NCI-H1436 (cell line): ENCODE measurements at regions not wholly inside any gene's neighbourhood (a gene's known extent, or its start where the extent isn't known, plus 50 kb on each side); places are given as distances from the start of the nearest gene placed in this dataset.
"Not testable (repeated sequence)": the region's sequence is repeated elsewhere in the genome, so short reads cannot be mapped to it uniquely, and the experiment has no call there.

Source experiments
- DNase-seq: peaks from one replicate; lab custom pipeline; 2025; lab: John Stamatoyannopoulos, UW

DNA sequence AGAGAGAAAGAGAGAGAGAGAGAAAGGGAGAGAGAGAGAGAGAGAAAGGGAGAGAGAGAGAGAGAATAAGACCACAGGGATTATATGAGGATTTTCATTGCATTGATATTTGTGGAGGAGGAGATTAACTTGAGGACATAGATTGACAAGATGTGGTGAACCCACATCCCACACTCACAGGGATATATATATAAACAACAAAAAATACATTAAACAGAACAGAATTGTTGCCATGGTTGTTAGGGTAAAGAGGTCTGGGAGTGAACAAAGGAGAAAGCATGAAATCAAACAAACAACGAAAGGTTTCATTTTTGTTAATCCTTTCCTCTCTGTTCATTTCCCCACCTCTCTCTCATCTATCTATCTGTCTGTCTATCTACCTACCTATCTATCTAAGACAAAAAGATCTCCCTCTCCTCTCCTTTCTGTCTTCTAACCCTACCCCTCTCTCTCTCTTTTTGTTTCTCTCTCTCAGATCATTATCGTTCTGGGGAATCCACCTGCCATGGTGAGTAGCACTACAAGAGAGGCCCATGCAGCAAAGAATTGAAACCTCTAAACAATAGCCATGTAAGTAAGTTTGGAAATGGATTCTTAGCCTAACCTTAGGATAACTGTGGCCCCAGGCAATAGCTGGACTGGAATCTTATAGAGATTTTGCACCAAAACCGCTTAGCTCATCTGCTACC lies 280.9 kb downstream of the RAP2B start:
- DNase-seq, result no peak

DNA sequence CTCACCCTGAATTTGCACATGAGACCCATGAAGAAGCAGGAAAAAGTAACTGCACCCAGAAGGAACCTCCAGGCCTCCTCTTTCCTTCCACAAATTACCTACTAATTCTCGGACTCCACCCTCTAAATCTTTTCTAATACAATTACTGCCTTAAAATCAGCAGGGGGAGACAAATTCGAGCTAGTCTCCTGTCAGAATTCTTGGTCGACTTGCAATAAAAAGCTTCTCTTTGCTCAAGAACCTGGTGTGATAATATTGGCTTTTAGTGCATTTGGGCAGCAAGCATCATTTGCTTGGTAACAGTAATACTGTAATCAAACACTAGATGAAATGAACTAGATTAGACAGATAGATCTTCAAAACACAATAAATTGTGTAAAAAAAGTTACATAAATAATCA lies 281.9 kb downstream of the RAP2B start:
- DNase-seq, result no peak

DNA sequence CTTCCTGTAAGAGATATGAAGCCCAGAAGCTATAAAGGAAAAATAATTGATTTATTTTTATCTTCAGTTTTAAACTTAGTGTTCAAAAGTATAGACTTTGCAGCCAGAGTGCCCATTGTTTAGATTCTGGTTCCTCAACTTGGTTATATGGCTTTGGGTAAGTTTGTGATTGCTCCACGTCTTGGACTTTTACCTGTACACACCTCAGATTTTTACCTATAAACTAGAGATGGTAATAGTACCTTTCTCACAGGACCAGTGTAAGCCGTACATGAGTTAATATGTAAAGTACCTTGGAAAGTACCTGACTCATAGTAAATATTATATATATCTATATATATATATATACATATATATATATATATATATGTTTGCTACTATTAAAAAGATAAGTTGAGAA lies 283.8 kb downstream of the RAP2B start:
- no peak for DNase-seq

DNA sequence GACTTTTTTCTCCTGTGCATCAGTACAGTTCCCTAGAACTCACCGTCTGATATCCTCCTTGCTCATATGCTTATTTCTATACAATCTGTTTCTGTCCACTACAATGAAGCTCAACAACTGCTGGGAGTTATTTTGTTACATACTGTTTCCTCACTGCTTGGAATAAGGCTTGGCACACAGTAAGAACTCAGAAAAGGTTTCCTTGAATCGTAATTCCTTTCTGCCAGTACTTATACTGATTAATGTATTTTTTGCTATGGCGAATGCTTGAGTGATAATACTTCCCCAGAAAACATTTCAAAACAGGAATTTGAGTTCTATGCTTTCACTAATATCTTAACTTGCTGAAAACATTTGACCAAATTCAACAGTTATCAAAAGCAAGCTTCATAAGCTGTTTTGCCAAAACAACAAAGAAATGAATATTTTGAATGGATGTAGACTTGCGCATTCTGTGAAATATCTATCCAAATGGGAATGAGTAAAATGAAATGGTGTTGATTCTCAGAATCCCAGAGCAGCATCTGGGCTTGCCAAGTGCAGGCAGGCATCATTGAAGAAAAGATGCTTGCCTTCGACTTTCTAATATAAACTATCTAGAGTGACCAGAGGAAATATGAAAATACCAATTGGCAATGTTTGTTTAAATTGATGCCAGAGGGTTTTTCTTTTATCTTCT lies 286.3 kb downstream of the RAP2B start:
- DNase-seq, result no peak

DNA sequence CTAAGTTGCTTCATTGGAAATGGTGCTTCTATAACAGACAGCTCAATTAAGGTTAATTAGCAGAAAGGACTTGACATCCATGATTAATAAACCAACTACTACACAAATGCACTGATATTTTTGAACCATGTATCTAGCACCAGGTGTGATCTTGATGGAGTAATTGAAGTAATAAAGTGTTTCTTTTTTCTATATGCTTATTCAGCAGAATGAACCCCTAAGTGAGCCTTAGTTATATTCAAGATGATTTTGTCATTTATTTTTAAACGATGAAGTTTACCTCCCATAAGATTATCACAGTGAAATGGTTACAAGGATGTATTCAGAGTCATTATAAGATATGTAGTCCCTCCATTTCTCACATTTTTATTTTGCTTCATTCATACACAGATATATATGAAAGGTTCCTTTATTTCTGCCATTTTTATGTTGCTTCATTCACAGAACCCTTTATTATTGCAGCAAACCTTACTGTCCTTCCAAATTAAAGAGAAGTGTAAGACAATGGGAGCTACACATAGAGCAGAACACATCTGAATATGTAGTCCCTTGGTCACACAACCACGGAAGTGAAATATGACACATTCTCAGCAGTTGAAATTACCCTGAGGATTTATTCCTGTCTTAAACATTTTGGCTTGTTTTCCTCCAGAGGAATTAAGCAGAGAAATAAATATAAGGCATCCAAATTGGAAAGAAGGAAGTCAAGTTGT lies 295.0 kb downstream of the RAP2B start:
- DNase-seq, result no peak

DNA sequence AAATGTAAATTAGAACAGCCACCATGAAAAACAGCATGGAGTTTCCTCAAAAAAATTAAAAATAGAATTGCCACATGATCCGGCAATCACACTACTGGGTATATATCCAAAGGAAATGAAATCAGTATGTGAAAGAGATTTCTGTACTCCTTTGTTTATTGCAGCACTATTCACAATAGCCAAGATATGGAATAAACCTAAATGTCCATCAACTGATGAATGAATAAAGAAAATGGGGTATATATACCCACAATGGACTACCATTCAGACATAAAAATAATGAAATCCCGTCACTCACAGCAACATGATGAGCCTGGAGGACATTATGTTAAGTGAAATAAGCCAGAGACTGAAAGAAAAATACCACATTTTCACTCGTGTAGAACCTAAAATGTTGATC lies 296.9 kb downstream of the RAP2B start:
- no peak for DNase-seq

DNA sequence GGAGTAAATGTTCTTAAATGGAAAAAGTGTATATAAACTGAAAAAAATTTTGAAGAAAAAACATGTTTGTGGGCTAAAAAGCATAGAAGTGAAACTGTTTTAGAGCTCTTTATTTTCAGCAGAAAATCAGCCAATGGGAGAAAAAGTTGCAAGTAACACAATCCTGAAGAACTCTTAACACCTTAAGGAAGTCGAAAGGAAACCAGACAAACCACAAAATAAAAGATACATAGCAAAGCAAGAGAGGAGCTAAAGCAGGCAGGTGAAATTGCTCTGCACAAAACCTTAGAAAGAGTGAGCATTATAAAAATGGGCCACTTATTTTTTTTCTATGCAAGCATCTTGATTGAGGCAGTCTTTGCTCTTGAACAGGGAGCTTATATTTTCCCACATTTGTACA lies 300.5 kb downstream of the RAP2B start:
- DNase-seq, result no peak

DNA sequence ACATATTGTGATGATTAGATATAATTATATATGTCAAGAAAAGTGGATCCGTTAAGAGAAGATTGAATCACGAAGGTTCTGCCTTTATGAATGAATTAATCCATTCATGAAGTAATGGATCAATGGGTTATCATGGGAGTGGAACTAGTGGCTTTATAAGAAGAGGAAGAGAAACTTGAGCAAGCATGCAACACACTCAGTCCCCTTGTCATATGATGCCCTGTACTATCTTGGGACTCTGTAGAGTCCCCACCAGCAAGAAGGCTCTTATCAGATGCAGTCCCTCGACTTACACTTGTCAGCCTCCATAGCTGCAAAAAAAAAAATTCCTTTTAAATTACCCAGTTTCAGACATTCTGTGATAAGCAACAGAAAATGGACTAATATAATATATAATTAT lies 301.9 kb downstream of the RAP2B start:
- no peak for DNase-seq

DNA sequence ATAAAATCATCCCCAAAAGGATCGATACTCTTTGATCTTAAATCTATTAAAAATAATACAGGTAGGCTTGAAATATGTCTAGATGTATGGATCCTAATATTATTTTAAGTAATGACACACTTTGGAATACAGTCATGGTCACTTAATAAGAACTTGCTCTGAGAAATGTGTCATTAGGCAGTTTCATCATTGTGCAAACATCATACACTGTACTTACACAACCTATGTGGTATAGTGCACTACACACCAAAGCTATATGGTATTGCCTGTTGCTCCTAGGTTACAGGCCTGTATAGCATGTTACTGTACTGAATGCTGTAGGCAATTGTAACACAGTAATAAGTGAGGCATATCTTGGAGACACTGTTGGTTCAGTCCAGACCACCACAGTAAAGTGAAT lies 307.1 kb downstream of the RAP2B start:
- no peak for DNase-seq

DNA sequence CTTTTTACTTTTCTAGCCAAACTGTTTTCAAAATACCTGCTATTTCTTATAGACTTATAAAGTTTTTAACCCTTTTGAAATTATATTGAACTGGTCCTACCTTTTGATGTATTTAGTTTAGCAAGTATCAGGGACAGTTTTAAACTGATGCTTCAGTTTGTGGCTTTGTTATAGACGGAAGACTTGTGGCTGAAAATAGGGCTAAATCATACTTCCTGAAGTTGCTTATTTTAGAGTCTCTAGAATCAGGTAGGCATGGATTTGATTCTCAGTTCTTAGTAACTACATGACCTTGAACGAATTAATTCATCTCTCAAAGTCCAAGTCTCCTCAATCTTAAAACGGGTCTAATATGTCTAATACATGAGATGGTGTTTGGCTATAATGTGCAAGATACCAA lies 322.8 kb downstream of the RAP2B start:
- no peak for DNase-seq

DNA sequence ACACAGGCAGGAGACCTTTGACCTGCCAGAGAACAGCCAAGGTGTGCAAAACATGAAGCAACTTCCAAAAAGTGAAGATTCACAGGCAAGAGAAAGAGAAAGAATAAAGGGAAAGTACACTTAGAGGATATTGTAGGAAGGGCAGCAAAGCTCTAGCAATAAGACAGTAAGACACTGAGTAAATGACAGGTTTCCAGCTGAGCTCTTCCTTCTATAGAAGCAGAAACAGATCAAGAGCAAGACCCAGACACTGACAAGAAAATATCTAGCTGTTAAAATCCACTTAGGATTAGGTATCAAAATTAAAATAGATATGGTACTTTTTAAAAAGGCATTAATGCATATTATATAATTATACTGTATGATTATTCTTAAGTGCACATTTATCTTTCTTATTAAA lies 333.4 kb downstream of the RAP2B start:
- no peak for DNase-seq

DNA sequence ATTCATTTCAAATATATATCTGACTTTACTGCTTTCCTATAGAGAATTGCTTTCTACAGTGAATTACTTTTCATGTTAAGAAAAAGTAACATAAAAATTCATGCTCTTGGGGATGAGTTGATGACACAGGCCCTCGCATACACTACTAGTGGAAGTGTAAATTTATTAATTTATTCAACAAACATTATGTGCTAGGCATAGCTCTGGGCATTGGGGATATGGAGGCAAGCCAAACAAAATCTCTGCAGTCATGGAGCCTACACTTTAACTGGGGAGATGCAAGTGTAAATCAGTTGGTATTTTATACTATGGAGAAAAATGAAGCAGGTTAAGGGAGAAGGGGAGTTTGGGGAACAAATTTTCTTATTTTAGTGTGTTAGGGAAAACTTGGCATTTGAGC lies 340.7 kb downstream of the RAP2B start:
- DNase-seq, result no peak

DNA sequence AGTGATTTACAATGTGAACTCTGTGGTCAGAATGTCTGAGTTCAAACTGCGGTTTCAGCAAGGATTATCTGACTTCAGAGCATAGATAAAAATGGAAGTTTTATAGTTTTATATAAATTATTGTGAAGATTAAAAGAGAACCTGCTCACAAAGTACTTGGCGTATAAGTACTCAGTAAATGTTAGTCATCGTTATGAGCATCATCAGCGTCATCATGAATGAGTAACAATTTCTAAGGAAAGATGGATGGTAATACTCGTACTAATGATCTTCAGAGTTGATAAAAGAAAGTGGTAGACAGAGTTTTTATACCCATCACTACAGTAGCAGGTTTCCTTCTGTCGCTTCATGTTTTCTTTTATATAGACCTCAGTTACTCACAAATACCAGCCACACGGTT lies 341.8 kb downstream of the RAP2B start:
- no peak for DNase-seq

DNA sequence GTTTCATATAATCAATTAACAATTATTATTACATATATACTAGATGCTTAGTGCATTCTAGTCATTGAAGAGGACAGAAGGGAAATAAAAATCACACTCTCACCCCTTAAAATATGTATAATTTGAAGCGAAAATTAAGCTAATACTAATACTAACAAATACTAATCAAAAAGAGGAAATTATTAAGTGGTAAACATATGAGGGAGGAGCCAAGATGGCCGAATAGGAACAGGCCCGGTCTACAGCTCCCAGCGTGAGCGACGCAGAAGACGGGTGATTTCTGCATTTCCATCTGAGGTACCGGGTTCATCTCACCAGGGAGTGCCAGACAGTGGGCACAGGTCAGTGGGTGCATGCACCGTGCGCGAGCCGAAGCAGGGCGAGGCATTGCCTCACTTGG lies 344.2 kb downstream of the RAP2B start:
- not testable (repeated sequence) for DNase-seq

DNA sequence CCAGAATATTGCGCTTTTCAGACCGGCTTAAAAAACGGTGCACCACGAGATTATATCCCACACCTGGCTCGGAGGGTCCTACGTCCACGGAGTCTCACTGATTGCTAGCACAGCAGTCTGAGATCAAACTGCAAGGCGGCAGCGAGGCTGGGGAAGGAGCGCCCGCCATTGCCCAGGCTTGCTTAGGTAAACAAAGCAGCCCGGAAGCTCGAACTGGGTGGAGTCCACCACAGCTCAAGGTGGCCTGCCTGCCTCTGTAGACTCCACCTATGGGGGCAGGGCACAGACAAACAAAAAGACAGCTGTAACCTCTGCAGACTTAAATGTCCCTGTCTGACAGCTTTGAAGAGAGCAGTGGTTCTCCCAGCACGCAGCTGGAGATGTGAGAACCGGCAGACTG lies 344.7 kb downstream of the RAP2B start:
- not testable (repeated sequence) for DNase-seq

DNA sequence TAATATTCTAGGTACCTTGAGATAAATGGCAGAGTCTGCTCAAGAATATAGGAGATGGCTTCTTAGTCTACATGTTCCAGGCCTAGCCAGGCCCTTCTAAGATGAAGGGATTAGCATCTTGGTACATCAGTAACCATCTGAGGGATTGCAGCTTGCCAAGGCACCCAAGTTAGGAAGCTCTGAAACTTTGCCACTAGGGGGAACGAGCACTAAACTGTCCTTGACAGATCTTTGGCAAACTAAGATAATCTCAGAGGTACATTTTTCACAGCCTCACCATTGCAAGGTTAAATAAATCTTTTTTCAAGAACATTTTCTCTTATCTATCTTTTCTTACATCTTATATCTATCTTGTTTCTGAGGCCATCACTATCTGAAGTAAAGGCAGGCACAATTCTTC lies 351.2 kb downstream of the RAP2B start:
- DNase-seq, result no peak

DNA sequence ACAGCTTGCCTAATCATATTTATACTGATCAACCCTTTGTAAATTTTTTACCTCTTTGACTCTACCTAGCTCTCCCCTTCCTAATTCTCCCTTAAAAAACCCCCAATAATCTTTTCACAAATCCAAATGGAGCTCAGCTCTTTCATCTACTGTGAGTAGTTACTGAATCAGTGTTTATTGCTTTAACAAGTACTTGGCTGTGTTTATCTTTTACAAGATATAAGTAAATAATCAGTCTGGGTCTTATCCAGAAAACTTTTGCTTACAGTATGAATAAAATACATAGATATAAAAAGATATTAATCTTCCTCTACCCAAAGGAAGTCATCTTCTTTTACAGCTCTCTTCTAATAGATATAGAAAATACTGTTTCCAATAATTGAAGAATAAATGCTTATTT lies 366.4 kb downstream of the RAP2B start:
- no peak for DNase-seq

DNA sequence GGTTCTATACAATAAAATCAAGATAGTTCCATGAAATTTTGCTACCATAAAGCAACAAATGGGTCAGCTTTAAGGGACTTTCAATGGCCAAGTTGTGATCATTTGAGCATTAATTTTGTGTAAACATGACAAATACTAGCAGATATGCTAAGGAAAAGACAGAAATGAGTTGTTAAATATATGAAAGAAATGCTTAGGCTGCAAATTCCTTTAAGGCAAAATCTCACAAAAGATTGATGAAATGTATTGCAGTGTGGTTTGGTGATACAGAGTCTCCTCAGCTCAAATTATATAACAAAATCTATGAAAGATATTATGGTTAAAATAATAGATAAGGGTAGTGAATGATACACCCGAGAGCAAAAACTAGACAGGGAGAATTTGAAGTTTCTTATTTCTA lies 377.2 kb downstream of the RAP2B start:
- no peak for DNase-seq

DNA sequence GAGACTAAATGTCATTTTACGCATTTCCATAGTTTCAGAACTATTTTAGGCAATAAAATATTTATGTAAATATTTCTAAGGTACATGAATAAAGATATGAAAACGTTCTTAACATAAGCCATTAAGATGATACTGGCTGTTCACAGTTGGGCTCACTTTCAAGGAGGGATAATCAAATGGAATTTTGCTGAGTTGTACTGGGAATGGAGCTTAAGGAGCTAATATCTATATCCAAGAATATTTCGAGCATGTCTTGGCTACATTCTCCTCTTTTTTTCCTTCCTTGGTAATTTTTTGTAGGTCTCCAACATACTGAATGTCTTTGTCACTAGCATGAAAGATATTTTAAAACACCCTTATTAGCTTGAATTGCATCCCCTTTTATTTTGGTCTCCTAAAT lies 383.4 kb downstream of the RAP2B start:
- no peak for DNase-seq

DNA sequence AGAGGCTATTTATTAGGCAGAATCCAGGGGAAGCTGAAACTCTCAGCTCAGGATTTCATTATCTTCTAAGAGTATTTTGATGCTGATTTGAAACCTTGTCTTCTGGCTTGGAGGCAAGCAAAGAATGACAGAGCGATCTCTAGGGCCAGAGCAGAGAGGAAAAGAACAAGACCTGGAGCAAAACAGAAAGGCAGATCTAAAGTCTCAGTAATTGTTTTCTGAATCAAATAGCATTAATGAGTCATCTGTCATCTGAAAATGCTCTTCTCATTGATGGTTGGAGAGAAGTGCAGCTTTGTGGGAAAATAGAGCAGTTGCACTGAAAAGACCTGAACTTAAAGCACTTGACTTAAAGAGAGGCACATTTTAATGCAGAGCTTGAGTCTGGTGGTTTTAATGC lies 385.9 kb downstream of the RAP2B start:
- DNase-seq, result no peak

DNA sequence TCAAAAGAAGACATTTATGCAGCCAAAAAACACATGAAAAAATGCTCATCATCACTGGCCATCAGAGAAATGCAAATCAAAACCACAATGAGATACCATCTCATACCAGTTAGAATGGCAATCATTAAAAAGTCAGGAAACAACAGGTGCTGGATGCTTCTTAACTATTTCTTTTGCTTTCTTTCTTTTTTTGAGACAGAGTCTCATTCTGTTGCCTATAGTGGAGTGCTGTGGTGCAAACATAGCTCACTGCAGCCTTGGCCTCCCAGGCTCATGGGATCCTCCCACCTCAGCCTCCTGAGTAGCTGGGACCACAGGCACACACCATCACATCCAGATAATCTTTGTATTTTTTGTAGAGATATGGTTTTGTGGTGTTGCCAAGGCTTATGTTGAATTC lies 387.7 kb downstream of the RAP2B start:
- not testable (repeated sequence) for DNase-seq

DNA sequence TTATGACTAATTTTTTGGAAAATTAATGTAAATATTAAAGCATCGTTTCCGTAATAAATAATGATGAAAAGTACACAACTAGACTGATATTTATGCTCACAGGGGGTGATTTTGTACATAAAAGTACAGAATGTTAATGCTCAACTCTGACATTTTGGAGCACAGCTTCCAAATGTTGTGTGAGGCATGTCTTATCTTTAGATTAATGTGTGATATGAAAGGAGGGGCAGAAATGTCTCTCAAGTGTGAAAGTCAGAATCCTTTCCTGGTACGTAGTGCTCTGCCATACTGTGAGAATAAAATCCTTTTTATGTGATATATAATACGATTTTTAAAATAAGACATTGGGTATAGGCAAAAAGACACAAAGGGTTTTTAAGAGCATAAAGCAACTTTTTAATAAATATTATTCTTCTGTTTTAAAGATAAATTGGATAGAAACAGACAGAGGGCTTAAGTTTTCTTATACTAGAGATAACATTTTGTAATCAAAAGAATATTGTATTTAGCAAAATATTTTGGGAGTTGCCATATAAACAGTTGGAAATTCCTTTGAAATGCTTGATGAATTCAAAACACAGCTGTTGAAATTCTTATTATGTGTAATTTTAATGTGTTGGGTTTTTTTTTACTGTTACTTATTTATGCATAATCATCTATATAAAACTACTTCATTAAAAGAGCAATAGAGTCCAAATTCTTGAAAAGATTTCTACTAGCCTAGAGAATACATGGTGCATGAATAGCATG lies 389.7 kb downstream of the RAP2B start:
- DNase-seq, result no peak
